ENCODE measurements at regions not wholly inside any gene's neighbourhood (a gene's known extent, or its start where the extent isn't known, plus 50 kb on each side); places are given as distances from the start of the nearest gene placed in this dataset.
"Not testable (repeated sequence)": the region's sequence is repeated elsewhere in the genome, so short reads cannot be mapped to it uniquely, and the experiment has no call there.

DNA sequence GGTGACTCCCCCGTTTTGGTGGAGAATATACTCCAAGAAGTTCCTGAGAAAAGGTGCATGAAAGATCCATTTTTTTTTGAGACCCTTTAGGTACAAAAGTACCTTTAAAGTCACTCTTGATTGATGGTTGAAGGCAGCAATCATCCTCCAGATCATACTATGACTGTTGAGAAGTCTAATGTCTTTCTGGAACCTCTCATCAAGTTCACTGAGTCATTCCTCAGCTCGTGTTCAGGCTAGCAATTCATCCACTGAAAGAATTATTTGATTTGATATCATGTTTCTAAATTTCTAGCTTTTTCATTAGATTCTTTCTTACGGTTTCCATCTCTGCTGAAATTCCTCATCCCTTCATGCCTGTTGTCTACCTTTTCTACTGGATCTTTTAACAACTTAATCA is 65.1 kb upstream of the GJB6 start:
- 91 to 92% methylated on average over 2 to 3 of the region's 3 CpGs for WGBS, 2 experiments
- Histone ChIP-seq H3K4me3 (ENCODE audit: insufficient read depth, low read depth, low read length) (no peak overlapping the region), H3K27me3 (ENCODE audit: control insufficient read depth, insufficient read depth, low read length, poor library complexity, severe bottlenecking) (peaks cover 16% of the 10 kb centered on the region), H3K27ac (ENCODE audit: insufficient read depth, low read depth, low read length, poor library complexity, severe bottlenecking) (no peak overlapping the region), H3K4me1 (ENCODE audit: control insufficient read depth, insufficient read depth, low read length) (no peaks in the 10 kb centered on the region), H3K36me3 (ENCODE audit: control insufficient read depth, insufficient read depth, low read length) (no peaks in the 10 kb centered on the region), H3K9me3 (ENCODE audit: control insufficient read depth, low read length) (no peaks in the 10 kb centered on the region)

DNA sequence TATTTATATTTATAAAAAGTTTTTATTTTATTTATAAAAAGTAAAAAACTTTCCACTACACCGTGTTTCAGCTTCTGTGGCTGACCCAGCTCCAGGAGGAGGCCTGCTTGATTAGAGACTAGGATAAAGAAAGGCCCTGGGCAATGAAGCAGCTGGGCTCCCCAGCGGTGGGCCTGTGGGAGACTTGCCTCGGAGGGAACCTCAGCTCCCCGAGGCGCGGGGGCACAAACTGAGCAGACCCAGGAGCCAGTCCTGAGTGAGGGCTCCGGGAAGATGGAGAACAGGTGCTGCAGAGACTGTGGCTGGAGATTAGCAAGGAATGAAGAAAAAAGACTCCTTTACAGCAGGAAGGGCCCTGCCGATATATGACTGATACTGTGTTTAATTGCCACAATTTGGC is 63.8 kb upstream of the GJB6 start:
- H3K9me3 ChIP-seq (ENCODE audit: control insufficient read depth, low read length), result no peaks in the 10 kb centered on the region
- no peak overlapping the region for H3K4me3 ChIP-seq (ENCODE audit: insufficient read depth, low read depth, low read length)
- H3K36me3 ChIP-seq (ENCODE audit: control insufficient read depth, insufficient read depth, low read length), result no peaks in the 10 kb centered on the region
- no peak overlapping the region for H3K27ac ChIP-seq (ENCODE audit: insufficient read depth, low read depth, low read length, poor library complexity, severe bottlenecking)
- no peaks in the 10 kb centered on the region for H3K4me1 ChIP-seq (ENCODE audit: control insufficient read depth, insufficient read depth, low read length)
- 88% methylated on average over 8 of the region's 8 CpGs for WGBS, 2 experiments
- peaks cover 4% of the 10 kb centered on the region for H3K27me3 ChIP-seq (ENCODE audit: control insufficient read depth, insufficient read depth, low read length, poor library complexity, severe bottlenecking)

DNA sequence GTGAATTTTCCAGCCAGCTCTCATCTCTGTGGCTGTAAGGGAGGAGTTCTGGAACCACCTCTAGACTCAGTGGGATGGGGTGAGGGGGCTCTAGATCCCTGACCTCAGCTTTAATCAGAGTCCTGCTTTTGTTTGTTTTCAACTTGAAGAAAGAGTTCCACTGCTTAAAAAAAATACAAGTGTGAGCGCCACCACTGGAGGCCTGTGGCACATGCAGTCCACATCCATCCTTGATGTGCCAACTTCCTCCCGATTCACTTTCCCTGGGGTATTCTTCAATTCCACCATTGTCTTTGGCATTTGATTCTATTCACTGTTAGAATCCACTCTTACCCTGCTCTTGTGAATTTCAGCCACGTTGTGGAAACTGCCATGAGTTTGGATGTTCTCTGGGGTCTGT is 62.4 kb upstream of the GJB6 start:
- no peaks in the 10 kb centered on the region for H3K27me3 ChIP-seq (ENCODE audit: control insufficient read depth, insufficient read depth, low read length, poor library complexity, severe bottlenecking)
- H3K4me1 ChIP-seq (ENCODE audit: control insufficient read depth, insufficient read depth, low read length), result no peaks in the 10 kb centered on the region
- WGBS, 2 experiments, result 63 to 76% methylated on average over 3 of the region's 3 CpGs
- no peaks in the 10 kb centered on the region for H3K9me3 ChIP-seq (ENCODE audit: control insufficient read depth, low read length)
- no peaks in the 10 kb centered on the region for H3K36me3 ChIP-seq (ENCODE audit: control insufficient read depth, insufficient read depth, low read length)
- H3K4me3 ChIP-seq (ENCODE audit: insufficient read depth, low read depth, low read length), result no peak overlapping the region
- H3K27ac ChIP-seq (ENCODE audit: insufficient read depth, low read depth, low read length, poor library complexity, severe bottlenecking), result no peak overlapping the region

DNA sequence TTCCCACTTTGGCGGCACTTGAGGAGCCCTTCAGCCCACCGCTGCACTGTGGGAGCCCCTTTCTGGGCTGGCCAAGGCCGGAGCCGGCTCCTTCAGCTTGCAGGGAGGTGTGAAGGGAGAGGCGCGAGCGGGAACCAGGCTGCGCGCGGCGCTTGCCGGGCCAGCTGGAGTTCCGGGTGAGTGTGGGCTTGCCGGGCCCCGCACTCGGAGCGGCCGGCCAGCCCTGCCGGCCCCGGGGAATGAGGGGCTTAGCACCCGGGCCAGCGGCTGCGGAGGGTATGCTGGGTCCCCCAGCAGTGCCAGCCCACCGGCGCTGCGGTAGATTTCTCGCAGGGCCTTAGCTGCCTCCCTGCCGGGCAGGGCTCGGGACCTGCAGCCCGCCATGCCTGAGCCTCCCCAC is 60.2 kb upstream of the GJB6 start:
- not testable (repeated sequence) for H3K27me3 ChIP-seq (ENCODE audit: control insufficient read depth, insufficient read depth, low read length, poor library complexity, severe bottlenecking); H3K4me3 ChIP-seq (ENCODE audit: insufficient read depth, low read depth, low read length); H3K4me1 ChIP-seq (ENCODE audit: control insufficient read depth, insufficient read depth, low read length); H3K9me3 ChIP-seq (ENCODE audit: control insufficient read depth, low read length); H3K27ac ChIP-seq (ENCODE audit: insufficient read depth, low read depth, low read length, poor library complexity, severe bottlenecking); H3K36me3 ChIP-seq (ENCODE audit: control insufficient read depth, insufficient read depth, low read length)
- 95 to 96% methylated on average over 30 of the region's 30 CpGs for WGBS, 2 experiments

DNA sequence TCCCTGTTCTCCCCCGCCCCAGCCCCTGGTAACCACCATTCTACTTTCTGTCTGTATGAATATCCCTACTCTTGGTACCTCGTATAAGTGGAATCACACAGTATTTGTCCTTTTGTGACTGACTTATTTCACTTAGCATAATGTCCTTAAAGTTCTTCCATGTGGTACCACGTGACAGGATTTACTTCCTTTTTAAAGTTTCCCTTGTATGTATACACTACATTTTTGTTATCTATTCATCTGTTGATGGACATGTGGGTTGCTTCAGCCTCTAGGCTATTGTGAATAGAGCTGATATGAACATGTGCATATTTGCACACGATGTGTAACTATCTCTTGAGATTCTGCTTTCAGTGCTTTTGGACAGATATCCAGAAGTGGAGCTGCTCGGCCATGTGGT is 59.6 kb upstream of the GJB6 start:
- H3K4me3 ChIP-seq (ENCODE audit: insufficient read depth, low read depth, low read length), result no peak overlapping the region
- H3K36me3 ChIP-seq (ENCODE audit: control insufficient read depth, insufficient read depth, low read length), result no peaks in the 10 kb centered on the region
- H3K27ac ChIP-seq (ENCODE audit: insufficient read depth, low read depth, low read length, poor library complexity, severe bottlenecking), result no peak overlapping the region
- H3K27me3 ChIP-seq (ENCODE audit: control insufficient read depth, insufficient read depth, low read length, poor library complexity, severe bottlenecking), result no peaks in the 10 kb centered on the region
- H3K9me3 ChIP-seq (ENCODE audit: control insufficient read depth, low read length), result no peaks in the 10 kb centered on the region
- H3K4me1 ChIP-seq (ENCODE audit: control insufficient read depth, insufficient read depth, low read length), result no peaks in the 10 kb centered on the region
- WGBS, 2 experiments, result 89 to 92% methylated on average over 5 of the region's 5 CpGs

DNA sequence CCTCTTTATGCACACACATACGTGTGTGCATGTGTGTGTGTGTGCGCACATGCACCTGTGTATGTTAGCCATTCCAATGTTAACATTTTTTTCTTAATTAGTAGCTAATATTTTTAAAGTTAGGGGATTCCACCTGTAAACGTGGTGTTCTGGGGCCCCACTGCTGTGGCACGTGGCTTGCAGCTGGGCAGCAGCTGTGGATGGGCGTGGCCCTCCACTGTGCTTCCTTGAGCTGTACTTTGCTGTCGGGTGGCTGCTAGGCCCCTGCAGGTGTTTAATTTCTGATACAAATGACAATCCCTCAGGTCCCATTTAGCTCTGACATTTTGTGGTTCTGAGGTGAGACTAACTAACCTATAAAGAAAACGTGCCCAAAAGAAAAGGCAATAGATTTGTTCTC is 58.9 kb upstream of the GJB6 start:
- H3K9me3 ChIP-seq (ENCODE audit: control insufficient read depth, low read length), result no peaks in the 10 kb centered on the region
- WGBS, 2 experiments, result 81 to 86% methylated on average over 5 to 6 of the region's 7 CpGs
- no peaks in the 10 kb centered on the region for H3K36me3 ChIP-seq (ENCODE audit: control insufficient read depth, insufficient read depth, low read length)
- H3K4me1 ChIP-seq (ENCODE audit: control insufficient read depth, insufficient read depth, low read length), result no peaks in the 10 kb centered on the region
- no peaks in the 10 kb centered on the region for H3K27me3 ChIP-seq (ENCODE audit: control insufficient read depth, insufficient read depth, low read length, poor library complexity, severe bottlenecking)
- no peak overlapping the region for H3K4me3 ChIP-seq (ENCODE audit: insufficient read depth, low read depth, low read length)
- no peak overlapping the region for H3K27ac ChIP-seq (ENCODE audit: insufficient read depth, low read depth, low read length, poor library complexity, severe bottlenecking)

DNA sequence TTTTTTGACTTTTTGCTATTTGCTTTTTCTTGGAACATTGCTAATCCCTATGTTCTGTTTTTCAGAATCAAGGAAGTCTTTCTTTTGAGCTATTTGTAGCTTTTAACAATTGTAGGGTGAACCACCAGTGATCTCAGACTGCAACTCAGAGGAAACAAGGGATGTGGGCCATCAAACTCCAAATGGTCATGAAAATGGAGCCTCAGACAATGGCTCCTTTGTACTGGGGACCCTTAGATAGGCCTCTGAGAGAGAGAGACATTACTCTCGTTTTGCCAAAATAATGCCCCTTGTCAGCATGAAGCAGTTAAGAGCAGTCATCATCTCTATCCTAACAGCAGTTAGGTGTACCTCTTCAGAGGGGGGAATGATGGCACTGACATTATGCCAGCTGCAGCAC is 56.4 kb upstream of the GJB6 start:
- Histone ChIP-seq H3K4me3 (ENCODE audit: insufficient read depth, low read depth, low read length) (no peak overlapping the region), H3K27ac (ENCODE audit: insufficient read depth, low read depth, low read length, poor library complexity, severe bottlenecking) (no peak overlapping the region), H3K4me1 (ENCODE audit: control insufficient read depth, insufficient read depth, low read length) (no peaks in the 10 kb centered on the region), H3K36me3 (ENCODE audit: control insufficient read depth, insufficient read depth, low read length) (no peaks in the 10 kb centered on the region), H3K27me3 (ENCODE audit: control insufficient read depth, insufficient read depth, low read length, poor library complexity, severe bottlenecking) (no peaks in the 10 kb centered on the region), H3K9me3 (ENCODE audit: control insufficient read depth, low read length) (peaks cover 2% of the 10 kb centered on the region)
- 44 to 72% methylated on average over 1 of the region's 1 CpG for WGBS, 2 experiments

DNA sequence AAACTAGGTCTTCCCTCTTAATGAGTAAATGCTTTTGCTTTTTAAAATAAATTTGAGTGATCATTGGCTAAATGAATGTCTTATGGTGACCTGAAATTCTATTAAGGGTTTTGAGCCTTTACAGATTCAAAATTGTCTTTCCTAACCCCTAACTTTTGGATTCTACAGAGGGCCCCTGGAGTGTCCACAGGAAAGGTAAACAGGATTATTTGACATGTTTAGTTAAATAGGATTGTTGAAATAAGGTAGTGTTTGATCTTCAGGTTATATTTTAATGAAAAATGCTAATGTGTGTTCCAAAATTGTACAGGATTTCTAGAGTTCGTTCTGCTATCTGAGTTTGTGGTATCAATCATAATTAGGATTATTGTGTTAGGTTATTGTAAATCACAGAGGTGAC is 55.9 kb upstream of the GJB6 start:
- H3K4me1 ChIP-seq (ENCODE audit: control insufficient read depth, insufficient read depth, low read length), result no peaks in the 10 kb centered on the region
- no peak overlapping the region for H3K27ac ChIP-seq (ENCODE audit: insufficient read depth, low read depth, low read length, poor library complexity, severe bottlenecking)
- WGBS, 2 experiments, result 90 to 92% methylated on average over 1 of the region's 1 CpG
- peaks cover 2% of the 10 kb centered on the region for H3K9me3 ChIP-seq (ENCODE audit: control insufficient read depth, low read length)
- no peaks in the 10 kb centered on the region for H3K27me3 ChIP-seq (ENCODE audit: control insufficient read depth, insufficient read depth, low read length, poor library complexity, severe bottlenecking)
- H3K36me3 ChIP-seq (ENCODE audit: control insufficient read depth, insufficient read depth, low read length), result no peaks in the 10 kb centered on the region
- H3K4me3 ChIP-seq (ENCODE audit: insufficient read depth, low read depth, low read length), result no peak overlapping the region

DNA sequence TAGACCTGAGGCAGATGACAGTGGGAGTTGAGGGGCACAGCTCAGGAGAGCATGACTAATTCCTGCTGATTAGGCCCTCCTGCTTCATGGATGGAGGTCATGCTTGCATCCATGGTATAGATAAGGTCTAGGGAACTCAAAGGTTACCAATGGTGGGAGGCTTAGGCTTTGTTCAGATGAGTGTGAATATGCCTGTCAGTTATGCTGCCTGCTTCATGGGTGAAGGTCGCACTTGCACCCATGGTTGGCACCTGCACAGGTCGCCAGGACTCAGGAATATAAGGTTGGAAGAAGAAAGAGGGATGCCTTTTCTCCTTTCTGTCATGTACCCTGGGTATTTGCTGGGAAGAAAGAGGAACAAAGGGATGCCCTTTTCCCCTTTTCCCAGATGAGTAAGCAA is 53.4 kb upstream of the GJB6 start:
- Histone ChIP-seq H3K27ac (ENCODE audit: insufficient read depth, low read depth, low read length, poor library complexity, severe bottlenecking) (no peak overlapping the region), H3K4me3 (ENCODE audit: insufficient read depth, low read depth, low read length) (no peak overlapping the region), H3K27me3 (ENCODE audit: control insufficient read depth, insufficient read depth, low read length, poor library complexity, severe bottlenecking) (no peaks in the 10 kb centered on the region), H3K36me3 (ENCODE audit: control insufficient read depth, insufficient read depth, low read length) (no peaks in the 10 kb centered on the region), H3K9me3 (ENCODE audit: control insufficient read depth, low read length) (peaks cover 2% of the 10 kb centered on the region), H3K4me1 (ENCODE audit: control insufficient read depth, insufficient read depth, low read length) (no peaks in the 10 kb centered on the region)
- 91 to 98% methylated on average over 2 of the region's 2 CpGs for WGBS, 2 experiments
